A549 (cell line): ENCODE measurements at regions not wholly inside any gene's neighbourhood (a gene's known extent, or its start where the extent isn't known, plus 50 kb on each side); places are given as distances from the start of the nearest gene placed in this dataset.

Experiments used
- POLR2A ChIP-seq: IDR thresholded peaks from 2 replicates; pipeline ENCODE4 v1.6.1; 2012; ENCODE audit warnings: mild to moderate bottlenecking, low read length
- RARB ChIP-seq: fragments of 250-450 bp; sonication (Bioruptor Pico); IDR thresholded peaks from 2 replicates; pipeline ENCODE4 v1.8.0; 2021; ENCODE audit warnings: mild to moderate bottlenecking, moderate library complexity

GRCh38 chr5:58015175-58015574, 444.7 kb downstream of the PLK2 start:
- TF ChIP-seq RARB (CRISPR knock-in tag) (no peak), POLR2A (no peak)
